ENCODE measurements at regions not wholly inside any gene's neighbourhood (a gene's known extent, or its start where the extent isn't known, plus 50 kb on each side); places are given as distances from the start of the nearest gene placed in this dataset.

- TF ChIP-seq EZH2 (IDR thresholded peaks at IDR 0.05; ENCODE audit: insufficient read depth, low read length) = no peak
- TF ChIP-seq, protein P1, sequence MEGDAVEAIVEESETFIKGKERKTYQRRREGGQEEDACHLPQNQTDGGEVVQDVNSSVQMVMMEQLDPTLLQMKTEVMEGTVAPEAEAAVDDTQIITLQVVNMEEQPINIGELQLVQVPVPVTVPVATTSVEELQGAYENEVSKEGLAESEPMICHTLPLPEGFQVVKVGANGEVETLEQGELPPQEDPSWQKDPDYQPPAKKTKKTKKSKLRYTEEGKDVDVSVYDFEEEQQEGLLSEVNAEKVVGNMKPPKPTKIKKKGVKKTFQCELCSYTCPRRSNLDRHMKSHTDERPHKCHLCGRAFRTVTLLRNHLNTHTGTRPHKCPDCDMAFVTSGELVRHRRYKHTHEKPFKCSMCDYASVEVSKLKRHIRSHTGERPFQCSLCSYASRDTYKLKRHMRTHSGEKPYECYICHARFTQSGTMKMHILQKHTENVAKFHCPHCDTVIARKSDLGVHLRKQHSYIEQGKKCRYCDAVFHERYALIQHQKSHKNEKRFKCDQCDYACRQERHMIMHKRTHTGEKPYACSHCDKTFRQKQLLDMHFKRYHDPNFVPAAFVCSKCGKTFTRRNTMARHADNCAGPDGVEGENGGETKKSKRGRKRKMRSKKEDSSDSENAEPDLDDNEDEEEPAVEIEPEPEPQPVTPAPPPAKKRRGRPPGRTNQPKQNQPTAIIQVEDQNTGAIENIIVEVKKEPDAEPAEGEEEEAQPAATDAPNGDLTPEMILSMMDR (IDR thresholded peaks at IDR 0.05; ENCODE audit: insufficient read depth, low read depth, low read length) = no peak
Measured at GRCh38 chr18:37701967-37702366, 136.4 kb upstream of the CELF4 start.
